Liver (tissue), 7 donors: ENCODE measurements at regions not wholly inside any gene's neighbourhood (a gene's known extent, or its start where the extent isn't known, plus 50 kb on each side); places are given as distances from the start of the nearest gene placed in this dataset.

Experiments used
- DNase-seq: peaks from one replicate; pipeline ENCODE4 v3.0.0-alpha.2; 2017; ENCODE audit warnings: low spot score
- H3K27ac ChIP-seq, 2 donors: one replicate each; pipeline ENCODE4 v1.7.0; 2013; ENCODE audit warnings: inconsistent platforms in 2 of 2, low read length in 2 of 2, control low read depth in 1 of 2, low read depth in 1 of 2, mild to moderate bottlenecking in 1 of 2
- H3K27me3 ChIP-seq, 4 donors: one replicate each; pipeline versions ENCODE4 v1.6.1 to v1.7.0; 2013; ENCODE audit warnings: low read length in 3 of 4, inconsistent platforms in 1 of 4, mild to moderate bottlenecking in 1 of 4, moderate library complexity in 1 of 4; ENCODE audit not compliant: control insufficient read depth in 4 of 4, insufficient read depth in 4 of 4
- H3K36me3 ChIP-seq, 4 donors: one replicate each; pipeline versions ENCODE4 v1.6.1 to v1.7.0; 2013; ENCODE audit warnings: low read length in 3 of 4, mild to moderate bottlenecking in 3 of 4, low read depth in 1 of 4, moderate library complexity in 1 of 4; ENCODE audit not compliant: control insufficient read depth in 4 of 4, insufficient read depth in 3 of 4
- H3K4me1 ChIP-seq, 4 donors: one replicate each; pipeline versions ENCODE4 v1.6.1 to v1.7.0; 2013; ENCODE audit warnings: low read length in 3 of 4, mild to moderate bottlenecking in 3 of 4, moderate library complexity in 1 of 4; ENCODE audit not compliant: control insufficient read depth in 4 of 4, insufficient read depth in 4 of 4
- H3K4me3 ChIP-seq, 3 donors: one replicate each; pipeline versions ENCODE4 v1.6.1 to v1.7.0; 2013; ENCODE audit warnings: low read length in 3 of 3, control low read depth in 1 of 3, low read depth in 1 of 3, mild to moderate bottlenecking in 1 of 3
- H3K9ac ChIP-seq, 2 donors: one replicate each; pipeline ENCODE4 v1.7.0; 2013; ENCODE audit warnings: low read length in 2 of 2, mild to moderate bottlenecking in 2 of 2, moderate library complexity in 2 of 2, control low read depth in 1 of 2, low read depth in 1 of 2
- H3K9me3 ChIP-seq, 4 donors: one replicate each; pipeline versions ENCODE4 v1.6.1 to v1.7.0; 2013; ENCODE audit warnings: low read length in 3 of 4; ENCODE audit not compliant: control insufficient read depth in 4 of 4
- EGR1 ChIP-seq, 2 donors: IDR thresholded peaks; 2 replicates each; pipeline ENCODE4 v1.6.1; 2016 to 2018; ENCODE audit warnings: antibody characterized with exemption in 2 of 2, low read depth in 2 of 2
- FOXA1 ChIP-seq: IDR thresholded peaks from 2 replicates; pipeline ENCODE4 v1.6.1; 2016; ENCODE audit warnings: antibody characterized with exemption
- FOXA2 ChIP-seq: IDR thresholded peaks from 2 replicates; pipeline ENCODE4 v1.6.1; 2016; ENCODE audit warnings: antibody characterized with exemption
- GABPA ChIP-seq, 2 donors: IDR thresholded peaks in 1 of 2; conservative IDR thresholded peaks in 1 of 2; 2 replicates each; pipeline ENCODE4 v1.6.1; 2016; ENCODE audit warnings: antibody characterized with exemption in 2 of 2, mild to moderate bottlenecking in 1 of 2, moderate library complexity in 1 of 2
- HNF4A ChIP-seq, 2 donors: conservative IDR thresholded peaks; 2 replicates each; pipeline ENCODE4 v1.6.1; 2016; ENCODE audit warnings: antibody characterized with exemption in 2 of 2, mild to moderate bottlenecking in 2 of 2
- HNF4G ChIP-seq: IDR thresholded peaks from 2 replicates; pipeline ENCODE4 v1.6.1; 2016; ENCODE audit warnings: antibody characterized with exemption
- JUND ChIP-seq, 2 donors: IDR thresholded peaks; 2 replicates each; pipeline ENCODE4 v1.6.1; 2016; ENCODE audit warnings: antibody characterized with exemption in 2 of 2
- NR2F2 ChIP-seq: IDR thresholded peaks from 2 replicates; pipeline ENCODE4 v1.6.1; 2016; ENCODE audit warnings: antibody characterized with exemption
- RAD21 ChIP-seq, 2 donors: IDR thresholded peaks; 2 replicates each; pipeline ENCODE4 v1.6.1; 2016; ENCODE audit warnings: antibody characterized with exemption in 2 of 2, mild to moderate bottlenecking in 2 of 2
- RXRA ChIP-seq, 2 donors: IDR thresholded peaks; 2 replicates each; pipeline ENCODE4 v1.6.1; 2017 to 2018; ENCODE audit warnings: antibody characterized with exemption in 2 of 2, mild to moderate bottlenecking in 1 of 2
- SP1 ChIP-seq: IDR thresholded peaks from 2 replicates; pipeline ENCODE4 v1.6.1; 2018; ENCODE audit warnings: antibody characterized with exemption, mild to moderate bottlenecking
- TAF1 ChIP-seq: conservative IDR thresholded peaks from 2 replicates; pipeline ENCODE4 v1.6.1; 2016; ENCODE audit warnings: antibody characterized with exemption, mild to moderate bottlenecking
- YY1 ChIP-seq: IDR thresholded peaks from 2 replicates; pipeline ENCODE4 v1.6.1; 2016; ENCODE audit warnings: antibody characterized with exemption, mild to moderate bottlenecking
- WGBS: extraction: QIAGEN DNeasy Blood & Tissue Kit; methylation state at CpG from one replicate; pipeline ENCODE4 v1.1.7; 2013; 5-methylcytosine and 5-hydroxymethylcytosine counted together
- TF ChIP-seq, protein P1 (sequence below): IDR thresholded peaks from 2 replicates; pipeline ENCODE4 v1.6.1; 2016; ENCODE audit warnings: antibody characterized with exemption, mild to moderate bottlenecking
- TF ChIP-seq, protein P2 (sequence below): IDR thresholded peaks from 2 replicates; pipeline ENCODE4 v1.6.1; 2016; ENCODE audit warnings: antibody characterized with exemption
- TF ChIP-seq, protein P3 (sequence below): IDR thresholded peaks from 2 replicates; pipeline ENCODE4 v1.6.1; 2016; ENCODE audit warnings: antibody characterized with exemption
- TF ChIP-seq, protein P4 (sequence below): IDR thresholded peaks from 2 replicates; pipeline ENCODE4 v1.6.1; 2016; ENCODE audit warnings: antibody characterized with exemption
- donor health status: healthy.
- donor health status: healthy.
- donor health status: healthy.
- donor health status: healthy.

DNA sequence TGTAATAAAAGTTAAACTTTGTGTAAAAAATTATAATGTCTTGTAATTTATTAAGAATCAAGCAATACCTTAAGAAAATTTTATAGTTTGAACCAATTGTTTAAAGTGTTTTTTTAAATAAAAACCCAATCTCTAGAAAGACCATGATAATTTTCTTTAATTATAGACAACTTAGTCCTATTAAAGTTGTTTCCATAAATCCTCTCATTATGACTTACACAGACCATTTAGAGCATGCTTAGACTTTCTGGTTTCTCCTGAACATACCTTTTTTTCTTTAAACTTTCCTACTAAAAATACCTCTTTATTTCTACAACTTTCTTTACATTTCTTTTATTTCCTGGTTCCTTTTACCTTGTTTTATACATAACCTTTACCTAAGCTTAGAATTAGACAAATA, 837.4 kb downstream of the PCDH19 start:
- TF ChIP-seq NR2F2, result no peak
- no peak for TF ChIP-seq TAF1
- H3K4me1 ChIP-seq, result no peaks in the 10 kb centered on the region
- H3K27me3 ChIP-seq, result no peaks in the 10 kb centered on the region
- no peaks in the 10 kb centered on the region for H3K36me3 ChIP-seq
- no peak overlapping the region for H3K27ac ChIP-seq
- no peak overlapping the region for H3K4me3 ChIP-seq
- DNase-seq, result no peak
- H3K9ac ChIP-seq, result no peak overlapping the region
- H3K9me3 ChIP-seq, result no peaks in the 10 kb centered on the region

DNA sequence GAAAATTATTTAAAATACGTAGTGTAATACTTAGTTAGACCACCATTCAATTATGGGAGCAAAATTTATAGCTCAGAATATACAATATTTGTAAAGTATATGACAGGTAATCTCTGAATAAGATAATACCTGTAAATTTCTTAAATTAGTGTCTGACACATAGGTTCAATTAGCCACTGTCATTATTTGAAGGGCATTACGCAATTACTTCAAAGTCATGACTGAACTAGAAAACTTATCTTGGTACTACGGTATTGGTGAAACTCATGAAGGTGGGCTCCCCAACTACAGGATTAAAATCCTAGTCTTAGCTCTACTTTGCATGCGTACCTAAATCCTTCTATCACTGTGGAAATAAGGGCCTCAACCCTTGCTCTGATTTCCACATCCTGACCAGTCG, 860.7 kb downstream of the PCDH19 start:
- DNase-seq, result no peak
- no peaks in the 10 kb centered on the region for H3K4me1 ChIP-seq
- no peaks in the 10 kb centered on the region for H3K9me3 ChIP-seq
- H3K36me3 ChIP-seq, result no peaks in the 10 kb centered on the region
- no peaks in the 10 kb centered on the region for H3K27me3 ChIP-seq
- TF ChIP-seq, protein P1, sequence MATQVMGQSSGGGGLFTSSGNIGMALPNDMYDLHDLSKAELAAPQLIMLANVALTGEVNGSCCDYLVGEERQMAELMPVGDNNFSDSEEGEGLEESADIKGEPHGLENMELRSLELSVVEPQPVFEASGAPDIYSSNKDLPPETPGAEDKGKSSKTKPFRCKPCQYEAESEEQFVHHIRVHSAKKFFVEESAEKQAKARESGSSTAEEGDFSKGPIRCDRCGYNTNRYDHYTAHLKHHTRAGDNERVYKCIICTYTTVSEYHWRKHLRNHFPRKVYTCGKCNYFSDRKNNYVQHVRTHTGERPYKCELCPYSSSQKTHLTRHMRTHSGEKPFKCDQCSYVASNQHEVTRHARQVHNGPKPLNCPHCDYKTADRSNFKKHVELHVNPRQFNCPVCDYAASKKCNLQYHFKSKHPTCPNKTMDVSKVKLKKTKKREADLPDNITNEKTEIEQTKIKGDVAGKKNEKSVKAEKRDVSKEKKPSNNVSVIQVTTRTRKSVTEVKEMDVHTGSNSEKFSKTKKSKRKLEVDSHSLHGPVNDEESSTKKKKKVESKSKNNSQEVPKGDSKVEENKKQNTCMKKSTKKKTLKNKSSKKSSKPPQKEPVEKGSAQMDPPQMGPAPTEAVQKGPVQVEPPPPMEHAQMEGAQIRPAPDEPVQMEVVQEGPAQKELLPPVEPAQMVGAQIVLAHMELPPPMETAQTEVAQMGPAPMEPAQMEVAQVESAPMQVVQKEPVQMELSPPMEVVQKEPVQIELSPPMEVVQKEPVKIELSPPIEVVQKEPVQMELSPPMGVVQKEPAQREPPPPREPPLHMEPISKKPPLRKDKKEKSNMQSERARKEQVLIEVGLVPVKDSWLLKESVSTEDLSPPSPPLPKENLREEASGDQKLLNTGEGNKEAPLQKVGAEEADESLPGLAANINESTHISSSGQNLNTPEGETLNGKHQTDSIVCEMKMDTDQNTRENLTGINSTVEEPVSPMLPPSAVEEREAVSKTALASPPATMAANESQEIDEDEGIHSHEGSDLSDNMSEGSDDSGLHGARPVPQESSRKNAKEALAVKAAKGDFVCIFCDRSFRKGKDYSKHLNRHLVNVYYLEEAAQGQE, result no peak
- TF ChIP-seq SP1 (no peak), FOXA2 (no peak), JUND (IDR thresholded peaks at IDR 0.05) (no peak), GABPA (IDR thresholded peaks at IDR 0.05 in 1 of 2, conservative IDR thresholded peaks at IDR 0.05 in 1 of 2) (no peak), HNF4G (no peak), TAF1 (no peak), RAD21 (IDR thresholded peaks at IDR 0.05) (no peak), EGR1 (IDR thresholded peaks at IDR 0.05; ENCODE audit: low read depth in 2 of 2) (no peak), YY1 (no peak), NR2F2 (no peak), HNF4A (conservative IDR thresholded peaks at IDR 0.05) (no peak), FOXA1 (no peak), RXRA (IDR thresholded peaks at IDR 0.05) (no peak)
- TF ChIP-seq, protein P2, sequence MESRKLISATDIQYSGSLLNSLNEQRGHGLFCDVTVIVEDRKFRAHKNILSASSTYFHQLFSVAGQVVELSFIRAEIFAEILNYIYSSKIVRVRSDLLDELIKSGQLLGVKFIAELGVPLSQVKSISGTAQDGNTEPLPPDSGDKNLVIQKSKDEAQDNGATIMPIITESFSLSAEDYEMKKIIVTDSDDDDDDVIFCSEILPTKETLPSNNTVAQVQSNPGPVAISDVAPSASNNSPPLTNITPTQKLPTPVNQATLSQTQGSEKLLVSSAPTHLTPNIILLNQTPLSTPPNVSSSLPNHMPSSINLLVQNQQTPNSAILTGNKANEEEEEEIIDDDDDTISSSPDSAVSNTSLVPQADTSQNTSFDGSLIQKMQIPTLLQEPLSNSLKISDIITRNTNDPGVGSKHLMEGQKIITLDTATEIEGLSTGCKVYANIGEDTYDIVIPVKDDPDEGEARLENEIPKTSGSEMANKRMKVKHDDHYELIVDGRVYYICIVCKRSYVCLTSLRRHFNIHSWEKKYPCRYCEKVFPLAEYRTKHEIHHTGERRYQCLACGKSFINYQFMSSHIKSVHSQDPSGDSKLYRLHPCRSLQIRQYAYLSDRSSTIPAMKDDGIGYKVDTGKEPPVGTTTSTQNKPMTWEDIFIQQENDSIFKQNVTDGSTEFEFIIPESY, result no peak
- TF ChIP-seq, protein P3, sequence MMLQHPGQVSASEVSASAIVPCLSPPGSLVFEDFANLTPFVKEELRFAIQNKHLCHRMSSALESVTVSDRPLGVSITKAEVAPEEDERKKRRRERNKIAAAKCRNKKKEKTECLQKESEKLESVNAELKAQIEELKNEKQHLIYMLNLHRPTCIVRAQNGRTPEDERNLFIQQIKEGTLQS, result no peak
- TF ChIP-seq, protein P4, sequence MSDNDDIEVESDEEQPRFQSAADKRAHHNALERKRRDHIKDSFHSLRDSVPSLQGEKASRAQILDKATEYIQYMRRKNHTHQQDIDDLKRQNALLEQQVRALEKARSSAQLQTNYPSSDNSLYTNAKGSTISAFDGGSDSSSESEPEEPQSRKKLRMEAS, result no peak
- WGBS, result 80% methylated on average over 5 of the region's 5 CpGs
- no peak overlapping the region for H3K9ac ChIP-seq
- H3K27ac ChIP-seq, result no peak overlapping the region
- H3K4me3 ChIP-seq, result no peak overlapping the region
